Activated naive CD4-positive, alpha-beta T cell treated with anti-CD3 and anti-CD28 coated beads for 36 hours (primary cell): ENCODE measurements at regions not wholly inside any gene's neighbourhood (a gene's known extent, or its start where the extent isn't known, plus 50 kb on each side); places are given as distances from the start of the nearest gene placed in this dataset.

ENCODE experiments used
- CTCF ChIA-PET: fragments of 350-600 bp; sonication (Branson Sonifier 250); formaldehyde crosslinking; loops from one replicate; lab custom pipeline; 2021; ENCODE audit warnings: antibody characterized with exemption; lab: Charles Lee
- DNase-seq: peaks from one replicate; pipeline ENCODE4 v3.0.0-alpha.2; 2020
- H3K27ac Mint-ChIP-seq: one replicate; pipeline ENCODE4 v1.8.0; 2021; ENCODE audit warnings: mild to moderate bottlenecking, mixed read lengths
- H3K27me3 Mint-ChIP-seq: one replicate; pipeline ENCODE4 v1.8.0; 2021; ENCODE audit warnings: low read depth, mixed read lengths
- H3K36me3 Mint-ChIP-seq: one replicate; pipeline ENCODE4 v1.8.0; 2021; ENCODE audit warnings: low read depth, mixed read lengths
- H3K4me1 Mint-ChIP-seq: one replicate; pipeline ENCODE4 v1.8.0; 2021; ENCODE audit warnings: low read depth, mixed read lengths
- H3K4me3 Mint-ChIP-seq: one replicate; pipeline ENCODE4 v1.8.0; 2021; ENCODE audit warnings: mild to moderate bottlenecking, moderate library complexity, mixed read lengths
- H3K9me3 Mint-ChIP-seq: one replicate; pipeline ENCODE4 v1.8.0; 2021; ENCODE audit warnings: mixed read lengths
- intact Hi-C: fragments of 100-400 bp; cut with micrococcal nuclease; formaldehyde crosslinking; loops from one replicate; pipeline ENCODE4 v1.15.1; 2023

DNA sequence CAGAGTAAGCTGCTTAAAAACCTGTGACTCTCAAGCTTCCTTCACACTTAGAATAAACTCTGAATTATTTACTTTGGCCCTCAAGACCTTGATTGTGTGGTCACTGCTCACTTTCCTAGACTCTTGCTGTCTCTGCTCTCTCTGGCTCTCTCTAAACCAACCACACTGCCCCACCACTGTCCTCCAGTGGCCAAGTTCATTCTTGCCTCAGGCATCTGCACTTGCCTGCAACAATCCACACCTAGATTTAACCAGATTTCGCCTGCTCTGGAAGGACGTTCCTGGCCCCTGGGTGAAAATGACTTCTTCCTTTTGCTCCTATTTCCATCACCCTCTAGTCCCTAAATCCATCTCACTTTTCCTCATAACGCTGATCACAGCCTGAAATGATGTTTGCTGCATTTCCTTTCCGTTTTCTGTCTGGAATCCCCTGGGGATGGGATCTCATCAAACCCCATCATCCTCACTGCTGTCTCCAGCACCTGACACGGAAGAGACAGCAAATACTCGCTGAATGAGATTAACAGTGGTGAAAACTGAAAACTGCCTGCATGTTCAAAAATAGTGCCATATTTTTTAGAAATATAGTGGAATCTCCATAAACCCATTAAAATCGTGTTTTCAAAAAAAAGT, 232.6 kb downstream of the UQCRFS1 start:
- H3K36me3 Mint-ChIP-seq, result no peaks in the 10 kb centered on the region
- CTCF ChIA-PET, result interaction anchor here (0.7 kb wide), 2 partner anchors 243 to 321 kb away, joined by 3 read pairs; no protein-coding TSS in a partner anchor
- intact Hi-C loops, result no loop called here
- H3K4me1 Mint-ChIP-seq, result no peaks in the 10 kb centered on the region
- H3K27ac Mint-ChIP-seq, result no peak overlapping the region
- H3K27me3 Mint-ChIP-seq, result peaks cover 2% of the 10 kb centered on the region
- H3K4me3 Mint-ChIP-seq, result no peak overlapping the region
- no peak for DNase-seq
- no peaks in the 10 kb centered on the region for H3K9me3 Mint-ChIP-seq

DNA sequence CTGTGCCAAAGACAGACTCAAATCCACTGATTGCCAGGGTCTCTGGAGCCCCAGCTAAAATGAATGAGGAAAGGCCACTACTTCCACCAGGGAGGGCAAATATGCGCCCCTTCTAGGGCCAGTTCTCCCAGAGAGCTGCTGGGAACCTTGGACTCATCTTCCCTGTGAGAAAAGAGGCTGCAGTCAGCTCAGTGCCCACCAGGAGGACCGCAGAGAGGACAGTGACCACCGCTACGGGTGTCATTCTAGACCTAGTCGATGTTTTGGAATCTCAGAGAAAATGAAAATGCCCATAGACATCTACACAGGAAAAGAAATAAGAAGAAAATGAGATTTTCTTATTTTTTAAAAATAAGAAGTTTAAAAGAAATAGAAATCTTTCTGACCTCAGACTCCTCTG, 235.1 kb downstream of the UQCRFS1 start:
- intact Hi-C loops, result no loop called here
- no peak overlapping the region for H3K27ac Mint-ChIP-seq
- CTCF ChIA-PET, result no interaction called here

DNA sequence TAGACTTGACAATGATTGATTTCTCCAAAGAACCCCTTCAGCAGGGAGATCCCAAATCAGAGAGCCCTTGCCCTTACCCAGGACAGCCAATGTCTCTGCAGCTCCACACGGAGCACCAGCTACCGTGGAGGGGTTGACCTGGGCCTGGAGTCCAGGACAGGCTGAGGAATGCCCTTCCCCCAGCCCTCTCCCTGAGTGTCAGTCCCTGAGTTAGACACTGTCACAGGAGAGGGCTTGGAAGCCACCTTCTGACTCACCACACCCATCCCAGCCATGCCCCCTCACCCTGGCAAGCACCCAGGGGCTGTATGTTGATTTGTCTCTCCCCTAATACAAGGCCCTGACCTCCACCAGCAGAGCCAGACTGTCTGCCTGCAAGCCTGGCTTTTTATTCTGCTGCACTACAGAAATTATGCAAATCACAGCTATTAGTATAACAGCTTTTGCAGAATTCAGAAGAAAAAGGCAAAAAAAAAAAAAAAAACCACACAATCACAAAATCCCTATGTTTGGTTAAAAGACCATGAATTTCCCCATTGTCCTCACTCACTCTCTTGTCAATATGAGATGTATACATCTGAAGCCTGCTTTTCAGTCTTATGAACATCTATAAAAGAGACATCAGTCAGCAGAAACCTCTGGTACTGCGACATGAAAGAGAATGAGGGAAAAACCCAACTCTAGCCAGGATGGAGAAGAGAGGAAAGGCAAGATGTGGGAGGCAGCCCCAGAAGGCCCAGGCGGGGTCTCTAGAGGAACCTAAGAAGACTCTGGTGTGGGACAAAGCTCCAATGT, 240.7 kb downstream of the UQCRFS1 start:
- Mint-ChIP-seq H3K9me3 (no peaks in the 10 kb centered on the region), H3K27me3 (no peaks in the 10 kb centered on the region), H3K27ac (no peak overlapping the region)

More for the DNA sequence above, 235.1 kb downstream of the UQCRFS1 start:
- no peaks in the 10 kb centered on the region for H3K4me1 Mint-ChIP-seq
- no peak overlapping the region for H3K4me3 Mint-ChIP-seq
- no peaks in the 10 kb centered on the region for H3K9me3 Mint-ChIP-seq
- no peaks in the 10 kb centered on the region for H3K36me3 Mint-ChIP-seq
- no peak for DNase-seq
- peaks cover 2% of the 10 kb centered on the region for H3K27me3 Mint-ChIP-seq

DNA sequence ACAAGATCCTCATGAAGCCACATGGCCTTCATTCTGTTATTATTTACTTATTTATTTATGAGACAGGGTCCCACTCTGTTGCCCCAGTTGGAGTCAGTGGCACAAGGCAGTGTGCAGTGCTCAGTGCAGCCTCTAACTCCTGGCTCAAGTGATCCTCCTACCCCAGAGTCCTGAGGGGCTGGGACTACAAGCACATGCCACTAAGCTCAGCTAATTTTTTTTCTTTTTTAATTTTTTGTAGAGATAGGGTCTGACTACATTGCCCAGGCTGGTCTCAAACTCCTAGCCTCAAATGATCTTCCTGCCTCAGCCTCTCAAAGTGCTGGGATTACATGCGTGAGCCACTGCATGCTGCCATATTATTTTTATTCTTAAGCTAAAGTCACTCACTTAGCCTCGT, 241.4 kb downstream of the UQCRFS1 start:
- Mint-ChIP-seq H3K36me3 (no peaks in the 10 kb centered on the region), H3K27me3 (no peaks in the 10 kb centered on the region), H3K4me1 (no peaks in the 10 kb centered on the region), H3K9me3 (no peaks in the 10 kb centered on the region), H3K27ac (no peak overlapping the region), H3K4me3 (no peak overlapping the region)
- intact Hi-C loops, result no loop called here
- CTCF ChIA-PET, result no interaction called here
- DNase-seq, result no peak

More for the DNA sequence above, 240.7 kb downstream of the UQCRFS1 start:
- Mint-ChIP-seq H3K4me1 (no peaks in the 10 kb centered on the region), H3K36me3 (no peaks in the 10 kb centered on the region), H3K4me3 (no peak overlapping the region)
- CTCF ChIA-PET, result no interaction called here
- intact Hi-C loops, result no loop called here
- DNase-seq, result no peak

DNA sequence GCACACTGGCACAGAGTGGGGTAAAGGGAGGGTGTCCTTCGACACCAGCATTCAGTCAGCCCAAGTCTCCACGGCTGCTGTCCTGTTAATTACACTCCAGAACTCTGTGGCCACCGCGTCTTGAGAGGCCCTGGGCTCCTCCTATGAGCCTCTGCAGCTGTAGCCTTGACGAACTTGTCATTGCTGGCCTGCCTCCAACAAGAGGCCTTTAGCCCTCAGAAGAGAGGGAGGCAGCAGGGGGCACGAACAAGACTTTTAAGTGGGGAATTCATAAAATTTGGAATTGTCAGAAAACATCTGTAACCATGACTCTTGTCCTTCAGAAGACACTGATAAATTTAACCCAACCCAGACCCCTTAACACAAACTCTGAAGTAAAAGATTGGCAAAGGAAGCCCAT, 241.9 kb downstream of the UQCRFS1 start:
- intact Hi-C loops, result no loop called here
- Mint-ChIP-seq H3K36me3 (no peaks in the 10 kb centered on the region), H3K4me1 (no peaks in the 10 kb centered on the region), H3K9me3 (no peaks in the 10 kb centered on the region), H3K27ac (no peak overlapping the region), H3K27me3 (no peaks in the 10 kb centered on the region), H3K4me3 (no peak overlapping the region)
- CTCF ChIA-PET, result no interaction called here
- no peak for DNase-seq

DNA sequence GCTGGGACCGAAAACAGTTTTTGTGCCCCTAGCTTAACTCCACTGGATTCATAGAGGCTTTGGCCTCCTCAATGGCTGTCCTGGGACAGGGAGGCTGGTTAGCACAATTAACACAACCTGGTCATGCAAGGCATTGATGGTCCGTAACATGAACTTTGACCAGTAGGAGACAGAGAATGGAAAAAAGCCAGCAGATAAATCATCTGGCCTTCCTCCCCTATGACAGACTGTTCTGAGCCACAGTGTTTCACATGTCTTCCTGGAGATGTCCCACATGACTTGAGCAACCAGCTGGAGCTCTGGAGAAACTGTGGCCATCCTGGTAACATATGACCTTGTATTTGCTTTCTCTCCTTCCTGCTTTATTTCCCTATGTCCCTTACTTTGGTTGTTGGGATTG, 244.2 kb downstream of the UQCRFS1 start:
- no peaks in the 10 kb centered on the region for H3K4me1 Mint-ChIP-seq
- intact Hi-C loops, result no loop called here
- no peaks in the 10 kb centered on the region for H3K36me3 Mint-ChIP-seq

DNA sequence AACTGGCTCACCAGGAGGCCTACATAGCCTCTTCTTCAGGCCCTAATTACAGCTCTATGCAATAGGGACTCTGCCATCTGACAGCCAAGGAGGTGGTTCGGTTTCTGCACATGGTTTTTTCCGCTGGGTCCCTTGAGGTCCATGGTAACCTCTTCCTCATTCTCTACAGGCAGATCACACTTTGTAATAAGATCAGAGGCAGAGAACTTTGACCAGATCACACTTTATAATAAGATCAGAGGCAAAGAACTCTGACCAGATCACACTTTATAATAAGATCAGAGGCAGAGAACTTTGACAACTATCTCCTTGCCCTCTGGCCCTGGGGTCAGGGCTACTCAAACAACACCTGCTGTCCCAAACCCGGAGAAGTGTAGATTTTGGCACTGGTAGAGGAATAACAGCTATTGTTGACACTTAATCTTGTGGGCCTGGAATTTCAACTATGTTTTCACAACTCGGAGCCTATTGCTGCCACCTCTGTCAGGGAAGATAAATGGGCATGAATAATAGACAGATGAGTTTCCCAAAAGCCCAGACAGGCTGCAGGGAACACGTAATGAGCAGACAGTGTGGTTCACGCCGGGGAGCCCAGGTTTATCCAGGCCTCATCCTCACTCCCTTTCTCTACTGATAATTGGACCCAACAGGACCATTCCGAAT, 246.1 kb downstream of the UQCRFS1 start:
- H3K4me1 Mint-ChIP-seq, result no peaks in the 10 kb centered on the region
- CTCF ChIA-PET, result no interaction called here
- no peak for DNase-seq
- H3K27me3 Mint-ChIP-seq, result no peaks in the 10 kb centered on the region
- no peaks in the 10 kb centered on the region for H3K9me3 Mint-ChIP-seq
- H3K4me3 Mint-ChIP-seq, result no peak overlapping the region
- intact Hi-C loops, result no loop called here
- no peak overlapping the region for H3K27ac Mint-ChIP-seq
- H3K36me3 Mint-ChIP-seq, result no peaks in the 10 kb centered on the region

More for the DNA sequence above, 244.2 kb downstream of the UQCRFS1 start:
- CTCF ChIA-PET, result no interaction called here
- Mint-ChIP-seq H3K27ac (no peak overlapping the region), H3K4me3 (no peak overlapping the region), H3K9me3 (no peaks in the 10 kb centered on the region), H3K27me3 (no peaks in the 10 kb centered on the region)
- DNase-seq, result no peak

DNA sequence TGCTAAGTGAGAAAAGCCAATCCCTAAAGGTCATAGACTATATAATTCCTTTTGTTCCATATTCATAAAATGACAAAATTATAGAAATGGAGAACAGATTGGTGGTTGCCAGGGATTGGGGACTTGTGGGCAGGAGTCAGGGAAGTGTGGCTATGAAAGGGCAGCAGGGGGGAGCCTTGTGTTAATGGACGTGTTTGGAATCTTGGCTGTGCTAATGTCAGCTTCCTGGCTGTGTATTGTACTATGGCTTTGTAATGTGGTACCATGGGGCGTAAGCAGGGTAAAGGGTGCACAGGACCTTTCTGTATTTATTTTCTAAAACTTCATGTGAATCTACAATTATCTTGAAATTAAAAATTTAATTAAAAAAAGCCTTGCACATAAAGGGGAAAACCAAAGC, 248.5 kb downstream of the UQCRFS1 start:
- no peak for DNase-seq
- H3K4me3 Mint-ChIP-seq, result no peak overlapping the region
- no peaks in the 10 kb centered on the region for H3K36me3 Mint-ChIP-seq
- no peaks in the 10 kb centered on the region for H3K9me3 Mint-ChIP-seq
- no peaks in the 10 kb centered on the region for H3K4me1 Mint-ChIP-seq
- no peak overlapping the region for H3K27ac Mint-ChIP-seq
- intact Hi-C loops, result no loop called here
- no peaks in the 10 kb centered on the region for H3K27me3 Mint-ChIP-seq
- CTCF ChIA-PET, result no interaction called here

DNA sequence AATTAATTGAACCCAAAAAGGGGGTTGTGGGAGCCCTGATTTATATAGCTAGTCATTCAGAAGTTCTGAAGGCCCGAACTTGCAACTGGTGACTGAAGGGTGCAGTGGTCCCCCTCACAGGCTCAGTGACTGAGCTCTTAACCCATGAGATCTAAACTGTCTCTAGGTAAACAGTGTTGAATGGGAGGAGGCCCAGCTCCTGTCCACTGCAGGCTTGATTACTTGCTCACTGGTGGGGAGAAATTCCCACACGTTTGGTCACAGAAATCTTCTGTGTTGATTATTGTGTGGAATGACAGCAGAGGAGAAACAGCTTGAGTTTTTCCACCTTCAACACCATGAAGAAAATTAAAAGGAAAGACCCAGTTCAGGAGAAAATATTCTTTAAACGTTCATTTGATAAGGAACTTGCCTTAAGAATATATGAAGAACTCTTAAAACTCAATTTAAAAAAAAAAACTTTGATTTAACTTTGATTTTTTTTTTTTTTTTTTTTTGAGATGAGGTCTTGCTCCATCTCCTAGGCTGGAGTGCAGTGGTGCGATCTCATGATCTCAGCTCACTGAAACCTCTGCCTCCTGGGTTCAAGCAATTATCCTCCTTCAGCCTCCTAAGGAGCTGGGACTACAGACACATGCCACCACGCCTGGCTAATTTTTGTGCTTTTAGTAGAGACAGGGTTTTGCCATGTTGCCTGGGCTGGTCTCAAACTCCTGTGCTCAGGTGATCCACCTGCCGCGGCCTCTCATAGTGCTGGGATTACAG, 249.3 kb downstream of the UQCRFS1 start:
- CTCF ChIA-PET, result no interaction called here
- Mint-ChIP-seq H3K27ac (no peak overlapping the region), H3K9me3 (no peaks in the 10 kb centered on the region), H3K27me3 (no peaks in the 10 kb centered on the region), H3K36me3 (no peaks in the 10 kb centered on the region), H3K4me3 (no peak overlapping the region), H3K4me1 (no peaks in the 10 kb centered on the region)
- intact Hi-C loops, result no loop called here
- DNase-seq, result no peak

DNA sequence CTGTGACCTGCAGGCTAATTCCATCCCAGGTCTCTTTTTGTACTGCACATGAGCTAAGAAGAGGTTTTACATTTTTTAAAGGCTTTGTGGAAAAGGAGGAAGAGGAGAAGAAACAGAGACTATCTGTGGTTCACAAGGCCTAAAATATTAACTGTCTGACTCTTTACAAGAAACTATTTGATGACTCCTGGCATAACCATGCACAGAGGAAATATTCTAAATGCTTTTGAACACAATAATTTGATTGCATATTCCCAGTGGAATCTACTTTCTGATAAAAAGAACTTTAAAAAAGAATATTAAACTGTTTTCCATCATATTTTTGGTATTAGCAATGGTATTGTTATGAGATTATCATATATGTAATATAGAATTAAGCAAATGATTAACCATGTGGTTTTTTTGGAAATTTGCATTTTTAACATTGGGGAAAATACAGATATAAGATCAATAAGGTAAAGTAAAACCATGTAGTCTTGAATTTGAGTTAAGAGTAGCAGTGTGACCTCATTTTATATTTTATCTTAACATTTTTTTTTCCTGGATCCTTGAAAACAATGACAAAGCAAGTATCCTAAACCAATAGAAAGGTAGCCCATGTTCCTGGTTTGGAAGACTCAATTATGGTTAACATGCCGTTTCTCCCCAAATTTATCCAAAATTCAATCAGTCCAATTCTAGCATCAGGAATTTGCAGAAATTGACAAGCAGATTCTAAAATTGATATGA, 251.0 kb downstream of the UQCRFS1 start:
- intact Hi-C loops, result no loop called here
- CTCF ChIA-PET, result no interaction called here
- Mint-ChIP-seq H3K4me3 (no peak overlapping the region), H3K9me3 (no peaks in the 10 kb centered on the region), H3K27ac (no peak overlapping the region), H3K36me3 (no peaks in the 10 kb centered on the region), H3K27me3 (no peaks in the 10 kb centered on the region), H3K4me1 (no peaks in the 10 kb centered on the region)
- no peak for DNase-seq

DNA sequence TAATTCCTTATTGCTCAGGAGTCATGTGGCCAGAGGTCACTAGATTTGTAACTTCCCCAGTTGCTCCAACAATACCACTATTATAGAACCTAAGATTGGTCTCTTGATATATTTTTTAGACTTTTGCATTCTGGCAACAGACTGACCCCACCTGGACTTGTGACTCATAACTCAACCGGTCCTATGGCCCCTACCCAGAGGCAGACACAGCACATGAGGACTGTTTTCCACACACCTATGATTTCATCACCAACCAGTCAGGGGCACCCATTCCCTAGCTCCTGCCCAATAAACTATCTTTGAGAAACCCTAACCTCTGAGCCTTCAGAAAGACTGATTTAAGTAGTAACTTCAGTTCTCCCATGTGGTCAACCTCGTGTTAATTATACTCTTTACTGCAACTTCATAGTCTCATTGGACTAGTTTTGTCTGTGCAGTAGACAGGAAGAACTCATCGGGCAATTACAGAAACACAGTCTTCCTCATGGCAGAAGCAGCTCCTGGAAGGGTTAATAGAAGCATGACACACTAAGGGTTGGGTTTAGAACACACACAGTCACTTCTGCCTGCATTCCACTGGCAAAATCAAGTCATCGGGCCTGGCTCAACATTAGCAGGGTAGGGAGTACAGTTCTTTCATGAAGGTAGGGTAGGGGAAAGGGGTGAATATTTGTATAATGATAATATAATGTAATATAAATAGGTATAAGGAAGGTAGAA, 251.8 kb downstream of the UQCRFS1 start:
- Mint-ChIP-seq H3K27me3 (no peaks in the 10 kb centered on the region), H3K9me3 (no peaks in the 10 kb centered on the region), H3K36me3 (no peaks in the 10 kb centered on the region), H3K27ac (no peak overlapping the region), H3K4me3 (no peak overlapping the region), H3K4me1 (no peaks in the 10 kb centered on the region)
- intact Hi-C loops, result no loop called here
- no peak for DNase-seq
- CTCF ChIA-PET, result no interaction called here
